ENCODE measurements at regions not wholly inside any gene's neighbourhood (a gene's known extent, or its start where the extent isn't known, plus 50 kb on each side); places are given as distances from the start of the nearest gene placed in this dataset.

DNA sequence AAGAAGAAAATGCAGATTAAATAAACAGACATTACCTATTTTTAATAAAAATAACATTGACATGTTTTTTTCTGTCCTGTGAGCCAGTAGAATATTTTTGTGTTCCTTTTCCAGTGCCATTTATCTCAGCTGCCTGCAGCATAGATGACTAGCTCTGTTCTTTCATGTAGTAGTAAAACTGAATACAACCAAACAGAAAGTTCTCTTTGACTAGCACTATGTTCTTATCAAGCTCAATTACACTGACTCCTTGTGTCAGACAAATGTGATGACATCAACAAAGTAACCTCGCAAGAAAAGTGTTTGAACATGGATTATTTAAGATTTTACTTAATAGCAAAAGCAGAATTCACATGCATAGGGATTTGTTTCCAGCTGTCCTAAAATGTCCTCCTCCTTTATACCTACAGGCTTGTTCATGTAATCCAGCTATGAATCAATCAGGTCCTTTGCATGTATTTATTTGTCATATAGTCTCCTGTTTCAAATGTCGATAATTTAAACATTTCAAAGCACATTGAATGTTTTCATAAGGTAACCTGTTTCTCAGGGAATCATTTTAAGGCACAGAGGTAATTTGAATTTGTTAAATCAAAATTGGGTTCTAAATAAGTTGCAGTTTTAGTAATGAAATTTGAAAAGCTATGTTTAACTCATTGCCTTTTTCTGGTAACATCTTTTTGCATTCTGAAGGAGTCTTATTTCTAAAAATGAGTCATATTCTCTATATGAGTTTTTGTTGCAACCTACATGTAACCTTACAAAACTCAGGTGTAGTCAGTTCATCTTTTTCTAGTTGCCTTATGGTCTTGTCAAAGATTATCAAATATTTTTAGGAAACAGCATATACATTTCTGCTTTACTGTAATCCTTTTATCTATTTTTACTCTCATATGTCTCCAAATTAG is 215.3 kb upstream of the GULP1 start:
- no peak overlapping the region for H3K4me3 ChIP-seq
- 67 to 79% (median 70%) methylated on average over 2 of the region's 2 CpGs for WGBS, 5 donors

GRCh38 chr2:188077757-188078156 is 213.9 kb upstream of the GULP1 start:
- DNase-seq = no peak
- TF ChIP-seq POLR2A (IDR thresholded peaks at IDR 0.05) (no peak), EP300 (IDR thresholded peaks at IDR 0.05) (no peak), CTCF (IDR thresholded peaks at IDR 0.05) (no peak), POLR2AphosphoS5 (IDR thresholded peaks at IDR 0.05) (no peak)
- Histone ChIP-seq H3K9me3 (peaks cover 0 to 19% (median 2%) of the 10 kb centered on the region in 4 donors), H3K4me3 (no peak overlapping the region), H3K27ac (no peak overlapping the region), H3K27me3 (no peaks in the 10 kb centered on the region), H3K4me1 (no peaks in the 10 kb centered on the region), H3K36me3 (no peaks in the 10 kb centered on the region)
- intact Hi-C loops (cut with DNase I; ENCODE audit: low total_unique reads) = no loop called here

More for the DNA sequence above, 215.3 kb upstream of the GULP1 start:
- H3K36me3 ChIP-seq = no peaks in the 10 kb centered on the region
- intact Hi-C loops (cut with DNase I; ENCODE audit: low total_unique reads) = no loop called here
- H3K27ac ChIP-seq = no peak overlapping the region
- H3K4me1 ChIP-seq = no peaks in the 10 kb centered on the region
- peaks cover 0 to 24% (median 7%) of the 10 kb centered on the region in 4 donors for H3K9me3 ChIP-seq
- no peak for DNase-seq
- TF ChIP-seq POLR2AphosphoS5 (IDR thresholded peaks at IDR 0.05) (no peak), POLR2A (IDR thresholded peaks at IDR 0.05) (no peak), EP300 (IDR thresholded peaks at IDR 0.05) (no peak), CTCF (IDR thresholded peaks at IDR 0.05) (no peak)
- H3K27me3 ChIP-seq = no peaks in the 10 kb centered on the region

- Histone ChIP-seq H3K27me3 (no peaks in the 10 kb centered on the region), H3K36me3 (no peaks in the 10 kb centered on the region), H3K4me3 (no peak overlapping the region), H3K9me3 (peaks cover 0 to 11% (median 0%) of the 10 kb centered on the region in 4 donors), H3K27ac (no peak overlapping the region), H3K4me1 (no peaks in the 10 kb centered on the region)
- intact Hi-C loops (cut with DNase I; ENCODE audit: low total_unique reads) = no loop called here
- TF ChIP-seq CTCF (IDR thresholded peaks at IDR 0.05) (no peak), POLR2AphosphoS5 (IDR thresholded peaks at IDR 0.05) (no peak), EP300 (IDR thresholded peaks at IDR 0.05) (no peak), POLR2A (IDR thresholded peaks at IDR 0.05) (no peak)
- WGBS, 5 donors = 47 to 69% (median 55%) methylated on average over 4 of the region's 4 CpGs
- DNase-seq = no peak
Observed at GRCh38 chr2:188078534-188078933, 213.1 kb upstream of the GULP1 start.

GRCh38 chr2:188079196-188079595 is 212.5 kb upstream of the GULP1 start:
- intact Hi-C loops (cut with DNase I; ENCODE audit: low total_unique reads) = no loop called here
- 50 to 86% (median 70%) methylated on average over 1 of the region's 1 CpG for WGBS, 5 donors
- Histone ChIP-seq H3K27ac (no peak overlapping the region), H3K4me3 (no peak overlapping the region), H3K36me3 (no peaks in the 10 kb centered on the region), H3K27me3 (no peaks in the 10 kb centered on the region), H3K9me3 (peaks cover 0 to 7% (median 0%) of the 10 kb centered on the region in 4 donors), H3K4me1 (no peaks in the 10 kb centered on the region)
- no peak for TF ChIP-seq CTCF (IDR thresholded peaks at IDR 0.05)
- no peak for TF ChIP-seq EP300 (IDR thresholded peaks at IDR 0.05)
- TF ChIP-seq POLR2AphosphoS5 (IDR thresholded peaks at IDR 0.05) = no peak
- TF ChIP-seq POLR2A (IDR thresholded peaks at IDR 0.05) = no peak
- no peak for DNase-seq

All from stomach (tissue), 8 donors.